ENCODE measurements at regions not wholly inside any gene's neighbourhood (a gene's known extent, or its start where the extent isn't known, plus 50 kb on each side); places are given as distances from the start of the nearest gene placed in this dataset.
"Not testable (repeated sequence)": the region's sequence is repeated elsewhere in the genome, so short reads cannot be mapped to it uniquely, and the experiment has no call there.

- no peak for DNase-seq
Measured at GRCh38 chr7:106583706-106584690, 77.0 kb downstream of the CCDC71L start.

GRCh38 chr7:106583100-106583499 is 77.9 kb downstream of the CCDC71L start:
- DNase-seq: no peak

GRCh38 chr7:106582365-106582764 is 78.6 kb downstream of the CCDC71L start:
- no peak for DNase-seq

GRCh38 chr7:106579086-106579485 is 81.9 kb downstream of the CCDC71L start:
- not testable (repeated sequence) for DNase-seq

- DNase-seq: no peak
Measured at GRCh38 chr7:106575138-106575823, 85.7 kb downstream of the CCDC71L start.

GRCh38 chr7:106573738-106574137 is 87.2 kb downstream of the CCDC71L start:
- DNase-seq: no peak

- DNase-seq: no peak
Measured at GRCh38 chr7:106573125-106573663, 87.8 kb downstream of the CCDC71L start.

GRCh38 chr7:106572394-106573124 is 88.4 kb downstream of the CCDC71L start:
- no peak for DNase-seq

- no peak for DNase-seq
Measured at GRCh38 chr7:106571563-106571962, 89.4 kb downstream of the CCDC71L start.

- no peak for DNase-seq
Measured at GRCh38 chr7:106570948-106571418, 90.0 kb downstream of the CCDC71L start.

GRCh38 chr7:106570146-106570545 is 90.8 kb downstream of the CCDC71L start:
- no peak for DNase-seq

GRCh38 chr7:106569500-106569929 is 91.4 kb downstream of the CCDC71L start:
- no peak for DNase-seq

- DNase-seq: no peak
Measured at GRCh38 chr7:106568680-106569499, 92.1 kb downstream of the CCDC71L start.

- no peak for DNase-seq
Measured at GRCh38 chr7:106568002-106568679, 92.8 kb downstream of the CCDC71L start.

GRCh38 chr7:106567204-106568001 is 93.6 kb downstream of the CCDC71L start:
- not testable (repeated sequence) for DNase-seq

GRCh38 chr7:106566672-106567071 is 94.3 kb downstream of the CCDC71L start:
- DNase-seq: no peak

- no peak for DNase-seq
Measured at GRCh38 chr7:106566196-106566595, 94.8 kb downstream of the CCDC71L start.

GRCh38 chr7:106565428-106565827 is 95.5 kb downstream of the CCDC71L start:
- DNase-seq: no peak

- DNase-seq: no peak
Measured at GRCh38 chr7:106563466-106564150, 97.3 kb downstream of the CCDC71L start.

Data from effector CD4-positive, alpha-beta T cell (primary cell).